Gastrocnemius medialis (tissue), 4 donors: ENCODE measurements at regions not wholly inside any gene's neighbourhood (a gene's known extent, or its start where the extent isn't known, plus 50 kb on each side); places are given as distances from the start of the nearest gene placed in this dataset.

Source experiments
- POLR2A ChIP-seq, 2 donors: fragments of 450-650 bp; IDR thresholded peaks; one replicate each; pipeline ENCODE4 v1.6.1; 2017; ENCODE audit warnings: antibody characterized with exemption in 2 of 2, mild to moderate bottlenecking in 2 of 2, moderate library complexity in 2 of 2
- TF ChIP-seq, protein P1 (sequence below), 5 experiments: fragments of 450-650 bp in 3 of 5; fragments of 200-600 bp in 2 of 5; sonication (generic) in 2 of 5; IDR thresholded peaks in 4 of 5; conservative IDR thresholded peaks in 1 of 5; 1 replicate in 4 of 5; 2 replicates in 1 of 5; pipeline ENCODE4 v1.5.1; 2016 to 2019; ENCODE audit warnings: antibody characterized with exemption in 5 of 5, mild to moderate bottlenecking in 3 of 5, moderate library complexity in 3 of 5

DNA sequence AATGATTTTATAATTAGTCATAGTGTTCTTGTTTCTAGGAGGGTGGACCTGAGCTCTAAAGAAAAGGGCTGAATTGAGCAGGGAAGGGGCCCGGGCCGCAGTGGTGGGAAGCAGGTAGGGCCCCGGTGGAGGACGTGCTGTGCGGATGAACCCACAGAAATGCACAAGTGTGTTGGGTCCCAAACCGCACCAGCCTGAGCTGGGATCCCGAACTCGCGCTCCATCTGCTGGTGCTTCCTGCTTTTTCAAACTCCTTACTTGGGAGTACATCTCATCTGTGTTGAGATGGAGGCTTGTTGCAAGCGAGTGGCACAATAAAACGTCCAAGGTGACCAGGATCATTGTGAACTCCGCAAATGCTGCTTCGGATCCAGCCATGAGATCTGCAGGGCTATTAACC, 244.8 kb upstream of the IGF1R start:
- TF ChIP-seq, protein P1, sequence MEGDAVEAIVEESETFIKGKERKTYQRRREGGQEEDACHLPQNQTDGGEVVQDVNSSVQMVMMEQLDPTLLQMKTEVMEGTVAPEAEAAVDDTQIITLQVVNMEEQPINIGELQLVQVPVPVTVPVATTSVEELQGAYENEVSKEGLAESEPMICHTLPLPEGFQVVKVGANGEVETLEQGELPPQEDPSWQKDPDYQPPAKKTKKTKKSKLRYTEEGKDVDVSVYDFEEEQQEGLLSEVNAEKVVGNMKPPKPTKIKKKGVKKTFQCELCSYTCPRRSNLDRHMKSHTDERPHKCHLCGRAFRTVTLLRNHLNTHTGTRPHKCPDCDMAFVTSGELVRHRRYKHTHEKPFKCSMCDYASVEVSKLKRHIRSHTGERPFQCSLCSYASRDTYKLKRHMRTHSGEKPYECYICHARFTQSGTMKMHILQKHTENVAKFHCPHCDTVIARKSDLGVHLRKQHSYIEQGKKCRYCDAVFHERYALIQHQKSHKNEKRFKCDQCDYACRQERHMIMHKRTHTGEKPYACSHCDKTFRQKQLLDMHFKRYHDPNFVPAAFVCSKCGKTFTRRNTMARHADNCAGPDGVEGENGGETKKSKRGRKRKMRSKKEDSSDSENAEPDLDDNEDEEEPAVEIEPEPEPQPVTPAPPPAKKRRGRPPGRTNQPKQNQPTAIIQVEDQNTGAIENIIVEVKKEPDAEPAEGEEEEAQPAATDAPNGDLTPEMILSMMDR (IDR thresholded peaks at IDR 0.05 in 4 of 5, conservative IDR thresholded peaks at IDR 0.05 in 1 of 5), result no peak
- no peak for TF ChIP-seq POLR2A (IDR thresholded peaks at IDR 0.05)
